ENCODE measurements at regions not wholly inside any gene's neighbourhood (a gene's known extent, or its start where the extent isn't known, plus 50 kb on each side); places are given as distances from the start of the nearest gene placed in this dataset.

GRCh38 chr2:14684516-14684915 lies 52.0 kb downstream of the LRATD1 start:
- Histone ChIP-seq H3K9ac (no peak overlapping the region), H3K27me3 (ENCODE audit: insufficient read depth) (no peaks in the 10 kb centered on the region), H3K27ac (ENCODE audit: low read depth in 2 of 2, low read length in 1 of 2) (no peak overlapping the region), H3K36me3 (replicated peaks in 1 of 2; ENCODE audit: control insufficient read depth in 1 of 2, insufficient read depth in 2 of 2, low read length in 1 of 2) (no peaks in the 10 kb centered on the region), H3F3A (replicated peaks; ENCODE audit: insufficient read depth) (no peaks in the 10 kb centered on the region), H3K79me2 (ENCODE audit: insufficient read depth) (no peaks in the 10 kb centered on the region), H3K9me3 (no peaks in the 10 kb centered on the region), H3K9me2 (no peaks in the 10 kb centered on the region), H3K4me1 (ENCODE audit: control insufficient read depth in 1 of 2, insufficient read depth in 2 of 2, low read depth in 1 of 2, low read length in 1 of 2) (no peaks in the 10 kb centered on the region), H2AFZ (ENCODE audit: low read depth) (no peak overlapping the region), H3K4me3 (ENCODE audit: low read depth in 2 of 2, low read length in 1 of 2) (no peak overlapping the region), H4K20me1 (ENCODE audit: insufficient read depth) (no peaks in the 10 kb centered on the region), H3K4me2 (no peak overlapping the region)
- TF ChIP-seq TCF12 (IDR thresholded peaks at IDR 0.05) (no peak), USF2 (IDR thresholded peaks at IDR 0.05; ENCODE audit: borderline replicate concordance, low read depth, low read length) (no peak), GATA2 (CRISPR knock-in tag; IDR thresholded peaks at IDR 0.05) (no peak), FOXJ3 (CRISPR knock-in tag; IDR thresholded peaks at IDR 0.05) (no peak), POLR2AphosphoS5 (IDR thresholded peaks at IDR 0.05; ENCODE audit: low read depth, low read length) (no peak), ELF1 (IDR thresholded peaks at IDR 0.05) (no peak), SMC3 (IDR thresholded peaks at IDR 0.05; ENCODE audit: low read depth, low read length) (no peak), EZH2phosphoT487 (IDR thresholded peaks at IDR 0.05; ENCODE audit: borderline replicate concordance, low read depth) (no peak), CHD2 (IDR thresholded peaks at IDR 0.05; ENCODE audit: low read length, partially characterized antibody) (no peak), MAX (IDR thresholded peaks at IDR 0.05; ENCODE audit: low read depth) (no peak), GABPA (IDR thresholded peaks at IDR 0.05; ENCODE audit: low read depth) (no peak), NFIC (IDR thresholded peaks at IDR 0.05; ENCODE audit: borderline replicate concordance) (no peak), IRF3 (IDR thresholded peaks at IDR 0.05; ENCODE audit: low read depth, low read length) (no peak), CTCF (IDR thresholded peaks at IDR 0.05) (no peak), YY1 (IDR thresholded peaks at IDR 0.05; ENCODE audit: low read depth) (no peak), FOXM1 (IDR thresholded peaks at IDR 0.05; ENCODE audit: low read depth) (no peak)
- ChIA-PET POLR2A (no interaction called here), CTCF (interaction anchor here (1.6 to 2.9 kb wide), 2 partner anchors 34 to 49 kb away, joined by 4 to 11 read pairs; no protein-coding TSS in a partner anchor)
- DNase-seq = no peak
- WGBS (ENCODE audit: low lambda C conversion rate) = 30% methylated on average over 3 of the region's 3 CpGs

Data from SK-N-SH (cell line).